ENCODE measurements at regions not wholly inside any gene's neighbourhood (a gene's known extent, or its start where the extent isn't known, plus 50 kb on each side); places are given as distances from the start of the nearest gene placed in this dataset.

DNA sequence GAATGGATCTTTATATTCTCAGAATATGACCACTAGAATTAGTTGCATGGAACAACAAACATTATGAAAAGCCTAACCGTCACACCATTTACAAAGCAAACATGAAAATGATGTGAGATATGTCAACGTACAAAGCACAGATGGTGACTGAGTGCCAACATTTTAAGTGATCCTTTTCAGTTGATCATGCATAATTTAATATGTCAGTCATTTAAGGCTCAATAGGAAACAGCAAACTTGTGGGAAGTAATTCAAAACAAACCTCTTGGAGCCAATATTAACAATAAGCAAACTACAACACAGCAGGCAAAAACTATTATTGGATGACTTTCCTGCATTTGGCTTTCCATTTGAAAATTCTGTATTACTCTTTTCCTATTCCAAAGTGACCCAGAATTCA is 277.6 kb downstream of the SLITRK6 start:
- Mint-ChIP-seq H3K36me3 (no peaks in the 10 kb centered on the region), H3K27me3 (no peaks in the 10 kb centered on the region), H3K27ac (no peak overlapping the region), H3K4me1 (no peaks in the 10 kb centered on the region), H3K4me3 (no peak overlapping the region), H3K9me3 (peaks cover 0 to 11% (median 0%) of the 10 kb centered on the region in 3 donors)
- Histone ChIP-seq H3K4me3 (ENCODE audit: control insufficient read depth in 1 of 2, extremely low read depth in 1 of 2, low read length in 1 of 2) (no peak overlapping the region), H3K27me3 (replicated peaks in 1 of 2; ENCODE audit: control insufficient read depth in 2 of 2, extremely low read depth in 1 of 2, insufficient read depth in 2 of 2, low read length in 1 of 2) (no peaks in the 10 kb centered on the region), H3K9me3 (no peaks in the 10 kb centered on the region), H3K27ac (ENCODE audit: low read length) (no peak overlapping the region), H3K4me1 (ENCODE audit: control insufficient read depth in 1 of 2, extremely low read depth in 1 of 2, insufficient read depth in 2 of 2, low read length in 2 of 2) (no peaks in the 10 kb centered on the region), H3K36me3 (ENCODE audit: control insufficient read depth in 2 of 2, extremely low read depth in 1 of 2, insufficient read depth in 1 of 2, low read length in 1 of 2) (no peaks in the 10 kb centered on the region)
- CTCF ChIA-PET = no interaction called here
- DNase-seq = no peak
- POLR2A ChIA-PET = no interaction called here
- ATAC-seq (replicated peaks in 1 of 4) = no peak
- whole genome bisulfite sequencing (ENCODE audit: insufficient coverage) = no CpG with 5 or more reads among the region's 2 CpGs

DNA sequence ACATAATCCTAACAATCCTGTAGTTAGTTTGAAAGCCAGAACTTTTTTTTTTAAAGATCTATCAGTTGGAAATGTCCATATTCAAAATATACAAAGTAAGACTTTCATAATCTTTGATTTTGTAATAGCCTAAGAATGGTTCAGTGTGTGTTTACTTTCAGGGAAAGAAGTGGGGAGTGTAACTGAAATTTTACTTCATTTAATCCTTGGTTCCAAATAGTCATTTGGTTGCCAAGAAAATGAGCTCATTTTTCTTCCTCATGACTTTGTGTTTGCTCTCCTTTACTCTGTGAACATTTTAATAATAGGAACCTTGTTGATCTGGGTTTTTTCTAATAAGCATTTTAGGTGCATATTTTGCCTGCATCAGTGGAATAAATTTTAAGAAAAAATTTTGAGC is 278.8 kb downstream of the SLITRK6 start:
- no peak overlapping the region for H3K27ac ChIP-seq (ENCODE audit: low read length)
- H3K9me3 Mint-ChIP-seq = peaks cover 0 to 11% (median 3%) of the 10 kb centered on the region in 3 donors
- no peaks in the 10 kb centered on the region for H3K27me3 ChIP-seq (replicated peaks in 1 of 2; ENCODE audit: control insufficient read depth in 2 of 2, extremely low read depth in 1 of 2, insufficient read depth in 2 of 2, low read length in 1 of 2)
- no peak overlapping the region for H3K4me3 Mint-ChIP-seq
- ATAC-seq (replicated peaks in 1 of 4) (no peak), DNase-seq (no peak)
- no peaks in the 10 kb centered on the region for H3K9me3 ChIP-seq
- no peaks in the 10 kb centered on the region for H3K27me3 Mint-ChIP-seq
- H3K4me1 ChIP-seq (ENCODE audit: control insufficient read depth in 1 of 2, extremely low read depth in 1 of 2, insufficient read depth in 2 of 2, low read length in 2 of 2) = no peaks in the 10 kb centered on the region
- no peak overlapping the region for H3K27ac Mint-ChIP-seq
- H3K4me3 ChIP-seq (ENCODE audit: control insufficient read depth in 1 of 2, extremely low read depth in 1 of 2, low read length in 1 of 2) = no peak overlapping the region
- no peaks in the 10 kb centered on the region for H3K36me3 ChIP-seq (ENCODE audit: control insufficient read depth in 2 of 2, extremely low read depth in 1 of 2, insufficient read depth in 1 of 2, low read length in 1 of 2)
- no peaks in the 10 kb centered on the region for H3K4me1 Mint-ChIP-seq
- H3K36me3 Mint-ChIP-seq = no peaks in the 10 kb centered on the region
- POLR2A ChIA-PET = no interaction called here
- CTCF ChIA-PET = no interaction called here

DNA sequence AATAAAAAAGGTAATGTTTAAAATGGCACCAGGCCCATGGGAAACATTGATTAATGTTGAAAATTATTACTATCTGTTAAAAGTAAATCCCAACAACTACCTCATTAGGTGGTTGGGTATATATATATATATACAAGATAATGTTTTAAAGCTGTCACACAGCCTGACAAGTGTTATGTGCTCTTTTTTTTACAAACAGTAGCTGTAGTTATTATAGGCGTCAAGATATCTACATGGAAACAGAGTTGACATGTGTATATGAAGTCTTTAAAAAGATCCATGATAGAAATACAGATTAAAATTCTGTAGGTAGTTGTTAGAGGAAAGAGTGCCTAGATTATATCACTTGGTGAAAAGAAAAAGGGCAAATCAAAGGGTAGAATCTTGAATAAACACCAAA is 279.9 kb downstream of the SLITRK6 start:
- Mint-ChIP-seq H3K4me3 (no peak overlapping the region), H3K9me3 (peaks cover 0 to 7% (median 3%) of the 10 kb centered on the region in 3 donors), H3K4me1 (no peaks in the 10 kb centered on the region), H3K27ac (no peak overlapping the region), H3K27me3 (no peaks in the 10 kb centered on the region), H3K36me3 (no peaks in the 10 kb centered on the region)
- Histone ChIP-seq H3K36me3 (ENCODE audit: control insufficient read depth in 2 of 2, extremely low read depth in 1 of 2, insufficient read depth in 1 of 2, low read length in 1 of 2) (no peaks in the 10 kb centered on the region), H3K27me3 (replicated peaks in 1 of 2; ENCODE audit: control insufficient read depth in 2 of 2, extremely low read depth in 1 of 2, insufficient read depth in 2 of 2, low read length in 1 of 2) (no peaks in the 10 kb centered on the region), H3K27ac (ENCODE audit: low read length) (no peak overlapping the region), H3K4me3 (ENCODE audit: control insufficient read depth in 1 of 2, extremely low read depth in 1 of 2, low read length in 1 of 2) (no peak overlapping the region), H3K4me1 (ENCODE audit: control insufficient read depth in 1 of 2, extremely low read depth in 1 of 2, insufficient read depth in 2 of 2, low read length in 2 of 2) (no peaks in the 10 kb centered on the region), H3K9me3 (no peaks in the 10 kb centered on the region)
- DNase-seq (no peak), ATAC-seq (replicated peaks in 1 of 4) (no peak)
- no CpG with 5 or more reads among the region's 1 CpG for WGBS (ENCODE audit: insufficient coverage)
- ChIA-PET POLR2A (no interaction called here), CTCF (interaction anchor here in 1 of 2 donors (0.7 kb wide), 1 partner anchor 805 kb away, joined by 3 read pairs; no protein-coding TSS in a partner anchor)

DNA sequence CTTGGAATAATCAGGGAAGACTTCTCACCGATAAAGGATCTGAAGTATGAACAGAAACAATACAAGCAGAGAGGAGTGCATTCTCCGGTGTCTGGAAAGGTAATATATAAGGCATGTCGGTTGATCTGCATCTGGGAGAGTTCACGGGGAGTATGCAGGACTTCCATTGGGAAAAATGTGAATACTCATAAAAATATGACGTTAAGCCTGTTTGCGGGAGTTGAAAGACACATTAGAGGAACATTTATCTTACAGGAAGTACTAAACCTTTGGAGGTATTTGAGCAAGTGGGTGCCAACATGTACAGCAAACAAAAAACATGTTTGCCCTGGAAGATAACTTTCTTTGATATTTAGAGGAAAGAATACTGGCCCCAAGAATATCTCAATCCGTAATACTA is 286.8 kb downstream of the SLITRK6 start:
- CTCF ChIA-PET = interaction anchor here in 1 of 2 donors (1.1 kb wide), 1 partner anchor 43 kb away, joined by 3 read pairs; no protein-coding TSS in a partner anchor
- Mint-ChIP-seq H3K9me3 (peaks cover 0 to 3% (median 3%) of the 10 kb centered on the region in 3 donors), H3K36me3 (no peaks in the 10 kb centered on the region), H3K4me3 (no peak overlapping the region), H3K27me3 (no peaks in the 10 kb centered on the region), H3K4me1 (no peaks in the 10 kb centered on the region), H3K27ac (no peak overlapping the region)
- Histone ChIP-seq H3K9me3 (no peaks in the 10 kb centered on the region), H3K4me1 (ENCODE audit: control insufficient read depth in 1 of 2, extremely low read depth in 1 of 2, insufficient read depth in 2 of 2, low read length in 2 of 2) (no peaks in the 10 kb centered on the region), H3K27me3 (replicated peaks in 1 of 2; ENCODE audit: control insufficient read depth in 2 of 2, extremely low read depth in 1 of 2, insufficient read depth in 2 of 2, low read length in 1 of 2) (no peaks in the 10 kb centered on the region), H3K27ac (ENCODE audit: low read length) (no peak overlapping the region), H3K36me3 (ENCODE audit: control insufficient read depth in 2 of 2, extremely low read depth in 1 of 2, insufficient read depth in 1 of 2, low read length in 1 of 2) (no peaks in the 10 kb centered on the region), H3K4me3 (ENCODE audit: control insufficient read depth in 1 of 2, extremely low read depth in 1 of 2, low read length in 1 of 2) (no peak overlapping the region)
- WGBS (ENCODE audit: insufficient coverage) = 91% methylated on average over 4 of the region's 7 CpGs
- DNase-seq (no peak), ATAC-seq (replicated peaks in 1 of 4) (no peak)
- POLR2A ChIA-PET = no interaction called here

DNA sequence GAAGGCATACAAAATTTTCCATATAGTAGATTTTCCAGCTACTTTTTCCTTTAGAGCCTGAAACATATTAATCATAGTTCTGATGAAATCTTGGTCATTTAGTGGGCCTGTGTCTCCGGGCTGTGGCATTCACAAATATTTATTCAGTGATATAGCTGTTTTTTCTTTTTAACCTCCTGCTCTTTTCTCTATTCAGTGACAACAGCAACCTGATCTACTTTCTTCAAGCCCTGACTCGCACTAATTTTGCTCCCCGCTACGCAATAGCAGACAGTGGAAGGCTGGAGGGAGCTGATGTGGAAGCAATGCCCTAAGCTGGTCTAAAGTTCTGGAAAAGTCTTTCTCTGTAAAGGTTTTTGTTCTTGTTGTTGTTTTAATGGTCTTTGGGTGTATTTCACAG is 289.7 kb downstream of the SLITRK6 start:
- Histone ChIP-seq H3K4me3 (ENCODE audit: control insufficient read depth in 1 of 2, extremely low read depth in 1 of 2, low read length in 1 of 2) (no peak overlapping the region), H3K36me3 (ENCODE audit: control insufficient read depth in 2 of 2, extremely low read depth in 1 of 2, insufficient read depth in 1 of 2, low read length in 1 of 2) (no peaks in the 10 kb centered on the region), H3K27me3 (replicated peaks in 1 of 2; ENCODE audit: control insufficient read depth in 2 of 2, extremely low read depth in 1 of 2, insufficient read depth in 2 of 2, low read length in 1 of 2) (no peaks in the 10 kb centered on the region), H3K9me3 (no peaks in the 10 kb centered on the region), H3K4me1 (ENCODE audit: control insufficient read depth in 1 of 2, extremely low read depth in 1 of 2, insufficient read depth in 2 of 2, low read length in 2 of 2) (no peaks in the 10 kb centered on the region), H3K27ac (ENCODE audit: low read length) (no peak overlapping the region)
- ATAC-seq (replicated peaks in 1 of 4) = no peak
- Mint-ChIP-seq H3K36me3 (no peaks in the 10 kb centered on the region), H3K27ac (no peak overlapping the region), H3K4me3 (no peak overlapping the region), H3K9me3 (peaks cover 0 to 8% (median 0%) of the 10 kb centered on the region in 3 donors), H3K27me3 (no peaks in the 10 kb centered on the region), H3K4me1 (no peaks in the 10 kb centered on the region)
- ChIA-PET POLR2A (no interaction called here), CTCF (no interaction called here)
- DNase-seq = no peak
- no CpG with 5 or more reads among the region's 4 CpGs for WGBS (ENCODE audit: insufficient coverage)

DNA sequence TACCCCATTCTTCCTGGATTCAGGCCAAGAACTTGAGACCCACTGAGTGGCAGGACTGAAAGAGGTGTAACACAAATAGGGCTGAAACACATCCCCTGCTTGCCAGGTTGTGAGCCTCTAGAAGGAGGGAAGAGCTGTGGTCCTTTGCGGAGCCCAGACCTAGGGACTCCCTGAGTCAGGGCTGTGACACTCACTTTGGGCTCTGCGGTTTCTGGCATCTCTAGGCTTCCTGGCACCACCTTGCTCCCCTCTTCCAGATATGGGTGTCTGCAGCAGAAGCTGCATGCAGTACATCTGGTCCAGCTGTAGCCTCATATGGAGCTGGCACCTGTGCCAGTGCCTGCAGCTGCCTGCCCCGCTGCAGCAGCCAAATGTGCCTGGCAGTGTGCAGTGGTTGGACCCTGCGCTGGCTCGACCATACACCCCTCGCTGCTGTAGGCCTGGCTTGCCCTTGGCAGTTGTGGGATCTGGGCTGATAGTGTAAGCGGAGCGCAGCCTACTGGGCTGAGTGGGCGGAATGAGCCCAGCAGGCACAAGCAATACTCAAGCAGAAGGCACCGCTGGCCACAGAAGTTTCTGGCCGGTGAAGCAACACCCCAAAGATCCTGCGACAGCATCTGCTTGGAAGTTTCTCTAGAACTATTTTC is 290.4 kb downstream of the SLITRK6 start:
- no peaks in the 10 kb centered on the region for H3K9me3 ChIP-seq
- Mint-ChIP-seq H3K36me3 (no peaks in the 10 kb centered on the region), H3K4me1 (no peaks in the 10 kb centered on the region), H3K9me3 (peaks cover 0 to 8% (median 0%) of the 10 kb centered on the region in 3 donors), H3K4me3 (no peak overlapping the region), H3K27me3 (no peaks in the 10 kb centered on the region), H3K27ac (no peak overlapping the region)
- no peak for DNase-seq
- ATAC-seq (replicated peaks in 1 of 4) = no peak
- H3K4me3 ChIP-seq (ENCODE audit: control insufficient read depth in 1 of 2, extremely low read depth in 1 of 2, low read length in 1 of 2) = no peak overlapping the region
- ChIA-PET POLR2A (no interaction called here), CTCF (no interaction called here)
- H3K4me1 ChIP-seq (ENCODE audit: control insufficient read depth in 1 of 2, extremely low read depth in 1 of 2, insufficient read depth in 2 of 2, low read length in 2 of 2) = no peaks in the 10 kb centered on the region
- no peaks in the 10 kb centered on the region for H3K27me3 ChIP-seq (replicated peaks in 1 of 2; ENCODE audit: control insufficient read depth in 2 of 2, extremely low read depth in 1 of 2, insufficient read depth in 2 of 2, low read length in 1 of 2)
- H3K36me3 ChIP-seq (ENCODE audit: control insufficient read depth in 2 of 2, extremely low read depth in 1 of 2, insufficient read depth in 1 of 2, low read length in 1 of 2) = no peaks in the 10 kb centered on the region
- 86% methylated on average over 10 of the region's 12 CpGs for WGBS (ENCODE audit: insufficient coverage)
- no peak overlapping the region for H3K27ac ChIP-seq (ENCODE audit: low read length)

DNA sequence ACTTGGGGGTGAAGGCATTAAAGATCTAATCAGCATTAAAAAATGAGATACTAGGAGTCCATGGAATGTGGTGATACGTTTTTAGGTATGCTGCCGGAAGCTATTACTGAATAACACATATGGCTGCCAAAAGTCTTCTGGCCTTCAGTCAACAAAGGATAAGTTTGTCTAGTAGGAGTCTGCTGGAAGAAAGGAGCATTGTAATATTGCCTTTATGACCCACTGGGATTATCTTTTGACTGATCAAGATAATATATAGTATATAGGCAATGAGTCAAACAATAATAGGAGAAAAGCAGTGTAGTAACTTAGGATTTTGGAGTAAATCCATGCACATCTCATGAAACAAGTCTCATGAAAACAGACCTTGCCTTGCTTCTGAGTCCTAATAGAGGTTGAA is 295.4 kb downstream of the SLITRK6 start:
- Histone ChIP-seq H3K4me3 (ENCODE audit: control insufficient read depth in 1 of 2, extremely low read depth in 1 of 2, low read length in 1 of 2) (no peak overlapping the region), H3K27me3 (replicated peaks in 1 of 2; ENCODE audit: control insufficient read depth in 2 of 2, extremely low read depth in 1 of 2, insufficient read depth in 2 of 2, low read length in 1 of 2) (no peaks in the 10 kb centered on the region), H3K27ac (ENCODE audit: low read length) (no peak overlapping the region), H3K4me1 (ENCODE audit: control insufficient read depth in 1 of 2, extremely low read depth in 1 of 2, insufficient read depth in 2 of 2, low read length in 2 of 2) (no peaks in the 10 kb centered on the region), H3K36me3 (ENCODE audit: control insufficient read depth in 2 of 2, extremely low read depth in 1 of 2, insufficient read depth in 1 of 2, low read length in 1 of 2) (no peaks in the 10 kb centered on the region), H3K9me3 (no peaks in the 10 kb centered on the region)
- 90% methylated on average over 2 of the region's 2 CpGs for WGBS (ENCODE audit: insufficient coverage)
- Mint-ChIP-seq H3K9me3 (peaks cover 0 to 5% (median 0%) of the 10 kb centered on the region in 3 donors), H3K27me3 (no peaks in the 10 kb centered on the region), H3K4me3 (no peak overlapping the region), H3K4me1 (no peaks in the 10 kb centered on the region), H3K27ac (no peak overlapping the region), H3K36me3 (no peaks in the 10 kb centered on the region)
- POLR2A ChIA-PET = no interaction called here
- CTCF ChIA-PET = no interaction called here
- ATAC-seq (replicated peaks in 1 of 4) (no peak), DNase-seq (no peak)
